GM23338 (cell line): ENCODE measurements at regions not wholly inside any gene's neighbourhood (a gene's known extent, or its start where the extent isn't known, plus 50 kb on each side); places are given as distances from the start of the nearest gene placed in this dataset.

ENCODE experiments used
- ATAC-seq: fragments of 200-7000 bp; cut with Tn5 transposase; 3 replicates; pipeline ENCODE4 v1.9.1; 2020
- DNase-seq: peaks from one replicate; pipeline ENCODE4 v3.0.0-alpha.2; 2015; ENCODE audit warnings: low spot score
- H2AFZ ChIP-seq: fragments of 200-600 bp; sonication (generic); 2 replicates; pipeline ENCODE4 v1.8.0; 2016; ENCODE audit warnings: antibody characterized with exemption, mild to moderate bottlenecking, moderate library complexity
- H3F3A ChIP-seq: fragments of 200-600 bp; sonication (generic); replicated peaks from 2 replicates; pipeline ENCODE4 v1.8.0; 2017; ENCODE audit warnings: antibody characterized with exemption, mixed run types, low read depth
- H3K27ac ChIP-seq: fragments of 200-600 bp; sonication (generic); 2 replicates; pipeline ENCODE4 v1.6.1; 2016; ENCODE audit warnings: low read depth
- H3K27me3 ChIP-seq: fragments of 200-600 bp; sonication (generic); 2 replicates; pipeline ENCODE4 v1.8.0; 2016; ENCODE audit warnings: mild to moderate bottlenecking, mixed run types, moderate library complexity; ENCODE audit not compliant: insufficient read depth
- H3K36me3 ChIP-seq: fragments of 200-600 bp; sonication (generic); 2 replicates; pipeline ENCODE4 v1.8.0; 2016; ENCODE audit warnings: mild to moderate bottlenecking; ENCODE audit not compliant: insufficient read depth
- H3K4me1 ChIP-seq: fragments of 200-600 bp; sonication (generic); 2 replicates; pipeline ENCODE4 v1.8.0; 2016; ENCODE audit warnings: mild to moderate bottlenecking, moderate library complexity; ENCODE audit not compliant: insufficient read depth
- H3K4me2 ChIP-seq: fragments of 200-600 bp; sonication (generic); 2 replicates; pipeline ENCODE4 v1.7.1; 2017; ENCODE audit warnings: mixed run types
- H3K4me3 ChIP-seq: fragments of 200-600 bp; sonication (generic); 2 replicates; pipeline ENCODE4 v1.6.1; 2016; ENCODE audit warnings: mixed run types
- H3K79me2 ChIP-seq: fragments of 200-600 bp; sonication (generic); replicated peaks from 2 replicates; pipeline ENCODE4 v1.8.0; 2017; ENCODE audit warnings: mild to moderate bottlenecking; ENCODE audit not compliant: insufficient read depth
- H3K9me2 ChIP-seq: fragments of 200-600 bp; sonication (generic); 2 replicates; pipeline ENCODE4 v1.8.0; 2017; ENCODE audit not compliant: insufficient read depth
- H4K20me1 ChIP-seq: fragments of 200-600 bp; sonication (generic); replicated peaks from 2 replicates; pipeline ENCODE4 v1.8.0; 2017; ENCODE audit warnings: mild to moderate bottlenecking; ENCODE audit not compliant: insufficient read depth
- H3K27ac Mint-ChIP-seq: 2 replicates; pipeline ENCODE4 v1.8.0; 2020; ENCODE audit warnings: inconsistent platforms, mild to moderate bottlenecking, moderate library complexity, mixed read lengths
- H3K27me3 Mint-ChIP-seq: 3 replicates; pipeline ENCODE4 v1.8.0; 2022; ENCODE audit warnings: low read depth, mild to moderate bottlenecking, moderate library complexity, mixed read lengths, inconsistent platforms; ENCODE audit not compliant: insufficient read depth, poor library complexity
- H3K36me3 Mint-ChIP-seq: 3 replicates; pipeline ENCODE4 v1.8.0; 2021; ENCODE audit warnings: low read depth, mild to moderate bottlenecking, inconsistent platforms, moderate library complexity, mixed read lengths
- H3K4me1 Mint-ChIP-seq: 3 replicates; pipeline ENCODE4 v1.8.0; 2020; ENCODE audit warnings: mild to moderate bottlenecking, inconsistent platforms, mixed read lengths
- H3K4me3 Mint-ChIP-seq: 3 replicates; pipeline ENCODE4 v1.8.0; 2021; ENCODE audit warnings: moderate library complexity, mild to moderate bottlenecking, inconsistent platforms, mixed read lengths
- H3K9me3 Mint-ChIP-seq: 3 replicates; pipeline ENCODE4 v1.8.0; 2020; ENCODE audit warnings: moderate library complexity, mild to moderate bottlenecking, inconsistent platforms, mixed read lengths
- CREB1 ChIP-seq: fragments of 250-450 bp; sonication (Bioruptor Pico); IDR thresholded peaks from 2 replicates; pipeline ENCODE4 v1.5.0; 2020; ENCODE audit warnings: low read depth, mild to moderate bottlenecking, moderate library complexity
- EZH2 ChIP-seq: fragments of 200-600 bp; sonication (generic); IDR thresholded peaks from one replicate; pipeline ENCODE4 v1.8.0; 2017; ENCODE audit warnings: antibody characterized with exemption, mild to moderate bottlenecking, low read depth; ENCODE audit not compliant: unreplicated experiment
- EZH2phosphoT487 ChIP-seq: fragments of 200-600 bp; sonication (generic); IDR thresholded peaks from one replicate; pipeline ENCODE4 v1.8.1; 2018; ENCODE audit warnings: antibody characterized with exemption; ENCODE audit not compliant: unreplicated experiment
- JUNB ChIP-seq: IDR thresholded peaks from one replicate; pipeline ENCODE4 v1.6.1; 2016; ENCODE audit warnings: antibody characterized with exemption; ENCODE audit not compliant: unreplicated experiment
- NANOG ChIP-seq: IDR thresholded peaks from 2 replicates; pipeline ENCODE4 v1.6.1; 2016; ENCODE audit warnings: antibody characterized with exemption, borderline replicate concordance
- STAT1 ChIP-seq: IDR thresholded peaks from one replicate; pipeline ENCODE4 v1.6.1; 2016; ENCODE audit warnings: antibody characterized with exemption; ENCODE audit not compliant: unreplicated experiment
- ZNF114 ChIP-seq: fragments of 250-450 bp; sonication (Bioruptor Pico); IDR thresholded peaks from 2 replicates; pipeline ENCODE4 v1.5.0; 2020; ENCODE audit warnings: mild to moderate bottlenecking, moderate library complexity
- ZNF331 ChIP-seq: fragments of 250-450 bp; sonication (Bioruptor Pico); IDR thresholded peaks from 2 replicates; pipeline ENCODE4 v1.5.0; 2020; ENCODE audit warnings: low read depth, mild to moderate bottlenecking, moderate library complexity
- TF ChIP-seq, protein P1 (sequence below): fragments of 250-450 bp; sonication (Bioruptor Pico); IDR thresholded peaks from 2 replicates; pipeline ENCODE4 v1.5.0; 2020; ENCODE audit warnings: mild to moderate bottlenecking, moderate library complexity
- TF ChIP-seq, protein P2 (sequence below): IDR thresholded peaks from one replicate; pipeline ENCODE4 v1.6.1; 2018; ENCODE audit warnings: antibody characterized with exemption; ENCODE audit not compliant: unreplicated experiment
- TF ChIP-seq, protein P3 (sequence below): IDR thresholded peaks from 2 replicates; pipeline ENCODE4 v1.6.1; 2016; ENCODE audit warnings: antibody characterized with exemption

DNA sequence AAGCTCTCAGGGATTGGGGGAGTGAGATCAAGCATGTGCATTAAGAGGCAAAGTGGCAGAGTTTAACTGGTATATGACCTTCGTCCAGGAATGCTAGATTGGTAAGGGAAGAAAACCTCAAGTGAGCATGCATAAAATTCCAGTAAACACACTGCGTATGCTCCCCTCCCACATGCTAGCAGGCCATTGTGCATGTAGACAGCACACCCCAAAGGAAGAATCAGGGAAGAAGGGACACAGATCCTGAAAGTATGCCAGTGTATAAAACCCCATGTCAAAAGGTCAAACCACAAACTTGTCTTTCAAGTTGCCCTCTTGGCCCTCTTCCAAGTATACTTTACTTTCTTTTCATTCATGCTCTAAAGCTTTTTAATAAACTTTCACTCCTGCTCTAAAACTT is 405.2 kb upstream of the CNKSR2 start:
- Histone ChIP-seq H2AFZ (no peak overlapping the region), H4K20me1 (no peaks in the 10 kb centered on the region), H3K27me3 (no peaks in the 10 kb centered on the region), H3K27ac (no peak overlapping the region), H3K4me2 (no peak overlapping the region), H3K79me2 (no peaks in the 10 kb centered on the region), H3K4me3 (no peak overlapping the region), H3K36me3 (no peaks in the 10 kb centered on the region), H3K9me2 (no peaks in the 10 kb centered on the region), H3F3A (no peaks in the 10 kb centered on the region), H3K4me1 (peaks cover 5% of the 10 kb centered on the region)
- no peak overlapping the region for H3K4me3 Mint-ChIP-seq
- H3K27me3 Mint-ChIP-seq, result peaks cover 2% of the 10 kb centered on the region
- no peaks in the 10 kb centered on the region for H3K36me3 Mint-ChIP-seq
- no peak for TF ChIP-seq ZNF331 (CRISPR knock-in tag)
- ATAC-seq (no peak), DNase-seq (no peak)
- H3K27ac Mint-ChIP-seq, result no peak overlapping the region
- H3K4me1 Mint-ChIP-seq, result peaks cover 14% of the 10 kb centered on the region
- no peaks in the 10 kb centered on the region for H3K9me3 Mint-ChIP-seq

DNA sequence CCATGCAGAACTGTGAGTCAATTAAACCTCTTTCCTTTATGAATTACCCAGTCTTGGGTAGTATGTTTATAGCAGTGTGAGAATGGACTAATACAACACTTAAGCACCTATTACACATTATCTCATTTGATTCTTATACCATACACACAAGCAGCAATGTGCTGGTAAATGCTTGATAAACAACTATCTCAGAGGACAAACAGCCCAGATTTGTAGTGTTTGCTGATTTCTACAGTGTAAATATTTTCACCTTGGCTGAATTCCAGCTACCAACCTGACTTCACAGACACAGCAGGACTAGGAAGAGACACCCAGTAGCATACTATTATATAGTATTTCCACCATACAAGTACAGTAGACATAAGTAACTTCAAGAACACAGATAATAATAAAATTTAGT is 406.5 kb upstream of the CNKSR2 start:
- no peaks in the 10 kb centered on the region for H4K20me1 ChIP-seq
- no peak for DNase-seq
- H3K36me3 ChIP-seq, result no peaks in the 10 kb centered on the region
- H3K4me1 Mint-ChIP-seq, result peaks cover 3% of the 10 kb centered on the region; the same call in 2 of the 3 replicates
- no peaks in the 10 kb centered on the region for H3K36me3 Mint-ChIP-seq
- peaks cover 4% of the 10 kb centered on the region; the same call in 1 of the 2 replicates for H3K4me1 ChIP-seq
- no peak overlapping the region for H3K4me3 Mint-ChIP-seq
- H3K4me3 ChIP-seq, result no peak overlapping the region
- no peak overlapping the region for H3K27ac Mint-ChIP-seq
- H3K9me3 Mint-ChIP-seq, result no peaks in the 10 kb centered on the region
- H3K4me2 ChIP-seq, result no peak overlapping the region
- no peak overlapping the region for H3K27ac ChIP-seq
- no peaks in the 10 kb centered on the region for H3F3A ChIP-seq
- no peak overlapping the region for H2AFZ ChIP-seq
- no peaks in the 10 kb centered on the region for H3K79me2 ChIP-seq
- no peaks in the 10 kb centered on the region for H3K27me3 ChIP-seq
- no peak for ATAC-seq
- H3K27me3 Mint-ChIP-seq, result peaks cover 2% of the 10 kb centered on the region
- H3K9me2 ChIP-seq, result no peaks in the 10 kb centered on the region
- no peak for TF ChIP-seq ZNF331 (CRISPR knock-in tag)
- TF ChIP-seq, protein P1, sequence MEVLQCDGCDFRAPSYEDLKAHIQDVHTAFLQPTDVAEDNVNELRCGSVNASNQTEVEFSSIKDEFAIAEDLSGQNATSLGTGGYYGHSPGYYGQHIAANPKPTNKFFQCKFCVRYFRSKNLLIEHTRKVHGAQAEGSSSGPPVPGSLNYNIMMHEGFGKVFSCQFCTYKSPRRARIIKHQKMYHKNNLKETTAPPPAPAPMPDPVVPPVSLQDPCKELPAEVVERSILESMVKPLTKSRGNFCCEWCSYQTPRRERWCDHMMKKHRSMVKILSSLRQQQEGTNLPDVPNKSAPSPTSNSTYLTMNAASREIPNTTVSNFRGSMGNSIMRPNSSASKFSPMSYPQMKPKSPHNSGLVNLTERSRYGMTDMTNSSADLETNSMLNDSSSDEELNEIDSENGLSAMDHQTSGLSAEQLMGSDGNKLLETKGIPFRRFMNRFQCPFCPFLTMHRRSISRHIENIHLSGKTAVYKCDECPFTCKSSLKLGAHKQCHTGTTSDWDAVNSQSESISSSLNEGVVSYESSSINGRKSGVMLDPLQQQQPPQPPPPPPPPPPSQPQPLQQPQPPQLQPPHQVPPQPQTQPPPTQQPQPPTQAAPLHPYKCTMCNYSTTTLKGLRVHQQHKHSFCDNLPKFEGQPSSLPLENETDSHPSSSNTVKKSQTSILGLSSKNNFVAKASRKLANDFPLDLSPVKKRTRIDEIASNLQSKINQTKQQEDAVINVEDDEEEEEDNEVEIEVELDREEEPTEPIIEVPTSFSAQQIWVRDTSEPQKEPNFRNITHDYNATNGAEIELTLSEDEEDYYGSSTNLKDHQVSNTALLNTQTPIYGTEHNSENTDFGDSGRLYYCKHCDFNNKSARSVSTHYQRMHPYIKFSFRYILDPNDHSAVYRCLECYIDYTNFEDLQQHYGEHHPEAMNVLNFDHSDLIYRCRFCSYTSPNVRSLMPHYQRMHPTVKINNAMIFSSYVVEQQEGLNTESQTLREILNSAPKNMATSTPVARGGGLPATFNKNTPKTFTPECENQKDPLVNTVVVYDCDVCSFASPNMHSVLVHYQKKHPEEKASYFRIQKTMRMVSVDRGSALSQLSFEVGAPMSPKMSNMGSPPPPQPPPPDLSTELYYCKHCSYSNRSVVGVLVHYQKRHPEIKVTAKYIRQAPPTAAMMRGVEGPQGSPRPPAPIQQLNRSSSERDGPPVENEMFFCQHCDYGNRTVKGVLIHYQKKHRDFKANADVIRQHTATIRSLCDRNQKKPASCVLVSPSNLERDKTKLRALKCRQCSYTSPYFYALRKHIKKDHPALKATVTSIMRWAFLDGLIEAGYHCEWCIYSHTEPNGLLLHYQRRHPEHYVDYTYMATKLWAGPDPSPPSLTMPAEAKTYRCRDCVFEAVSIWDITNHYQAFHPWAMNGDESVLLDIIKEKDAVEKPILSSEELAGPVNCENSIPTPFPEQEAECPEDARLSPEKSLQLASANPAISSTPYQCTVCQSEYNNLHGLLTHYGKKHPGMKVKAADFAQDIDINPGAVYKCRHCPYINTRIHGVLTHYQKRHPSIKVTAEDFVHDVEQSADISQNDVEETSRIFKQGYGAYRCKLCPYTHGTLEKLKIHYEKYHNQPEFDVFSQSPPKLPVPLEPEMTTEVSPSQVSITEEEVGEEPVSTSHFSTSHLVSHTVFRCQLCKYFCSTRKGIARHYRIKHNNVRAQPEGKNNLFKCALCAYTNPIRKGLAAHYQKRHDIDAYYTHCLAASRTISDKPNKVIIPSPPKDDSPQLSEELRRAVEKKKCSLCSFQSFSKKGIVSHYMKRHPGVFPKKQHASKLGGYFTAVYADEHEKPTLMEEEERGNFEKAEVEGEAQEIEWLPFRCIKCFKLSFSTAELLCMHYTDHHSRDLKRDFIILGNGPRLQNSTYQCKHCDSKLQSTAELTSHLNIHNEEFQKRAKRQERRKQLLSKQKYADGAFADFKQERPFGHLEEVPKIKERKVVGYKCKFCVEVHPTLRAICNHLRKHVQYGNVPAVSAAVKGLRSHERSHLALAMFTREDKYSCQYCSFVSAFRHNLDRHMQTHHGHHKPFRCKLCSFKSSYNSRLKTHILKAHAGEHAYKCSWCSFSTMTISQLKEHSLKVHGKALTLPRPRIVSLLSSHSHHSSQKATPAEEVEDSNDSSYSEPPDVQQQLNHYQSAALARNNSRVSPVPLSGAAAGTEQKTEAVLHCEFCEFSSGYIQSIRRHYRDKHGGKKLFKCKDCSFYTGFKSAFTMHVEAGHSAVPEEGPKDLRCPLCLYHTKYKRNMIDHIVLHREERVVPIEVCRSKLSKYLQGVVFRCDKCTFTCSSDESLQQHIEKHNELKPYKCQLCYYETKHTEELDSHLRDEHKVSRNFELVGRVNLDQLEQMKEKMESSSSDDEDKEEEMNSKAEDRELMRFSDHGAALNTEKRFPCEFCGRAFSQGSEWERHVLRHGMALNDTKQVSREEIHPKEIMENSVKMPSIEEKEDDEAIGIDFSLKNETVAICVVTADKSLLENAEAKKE (CRISPR knock-in tag), result no peak
- no peak for TF ChIP-seq CREB1
- TF ChIP-seq NANOG, result no peak
- no peak for TF ChIP-seq EZH2
- TF ChIP-seq, protein P2, sequence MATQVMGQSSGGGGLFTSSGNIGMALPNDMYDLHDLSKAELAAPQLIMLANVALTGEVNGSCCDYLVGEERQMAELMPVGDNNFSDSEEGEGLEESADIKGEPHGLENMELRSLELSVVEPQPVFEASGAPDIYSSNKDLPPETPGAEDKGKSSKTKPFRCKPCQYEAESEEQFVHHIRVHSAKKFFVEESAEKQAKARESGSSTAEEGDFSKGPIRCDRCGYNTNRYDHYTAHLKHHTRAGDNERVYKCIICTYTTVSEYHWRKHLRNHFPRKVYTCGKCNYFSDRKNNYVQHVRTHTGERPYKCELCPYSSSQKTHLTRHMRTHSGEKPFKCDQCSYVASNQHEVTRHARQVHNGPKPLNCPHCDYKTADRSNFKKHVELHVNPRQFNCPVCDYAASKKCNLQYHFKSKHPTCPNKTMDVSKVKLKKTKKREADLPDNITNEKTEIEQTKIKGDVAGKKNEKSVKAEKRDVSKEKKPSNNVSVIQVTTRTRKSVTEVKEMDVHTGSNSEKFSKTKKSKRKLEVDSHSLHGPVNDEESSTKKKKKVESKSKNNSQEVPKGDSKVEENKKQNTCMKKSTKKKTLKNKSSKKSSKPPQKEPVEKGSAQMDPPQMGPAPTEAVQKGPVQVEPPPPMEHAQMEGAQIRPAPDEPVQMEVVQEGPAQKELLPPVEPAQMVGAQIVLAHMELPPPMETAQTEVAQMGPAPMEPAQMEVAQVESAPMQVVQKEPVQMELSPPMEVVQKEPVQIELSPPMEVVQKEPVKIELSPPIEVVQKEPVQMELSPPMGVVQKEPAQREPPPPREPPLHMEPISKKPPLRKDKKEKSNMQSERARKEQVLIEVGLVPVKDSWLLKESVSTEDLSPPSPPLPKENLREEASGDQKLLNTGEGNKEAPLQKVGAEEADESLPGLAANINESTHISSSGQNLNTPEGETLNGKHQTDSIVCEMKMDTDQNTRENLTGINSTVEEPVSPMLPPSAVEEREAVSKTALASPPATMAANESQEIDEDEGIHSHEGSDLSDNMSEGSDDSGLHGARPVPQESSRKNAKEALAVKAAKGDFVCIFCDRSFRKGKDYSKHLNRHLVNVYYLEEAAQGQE, result no peak
- no peak for TF ChIP-seq JUNB
- TF ChIP-seq ZNF114 (CRISPR knock-in tag), result no peak
- TF ChIP-seq STAT1, result no peak
- TF ChIP-seq EZH2phosphoT487, result no peak
- TF ChIP-seq, protein P3, sequence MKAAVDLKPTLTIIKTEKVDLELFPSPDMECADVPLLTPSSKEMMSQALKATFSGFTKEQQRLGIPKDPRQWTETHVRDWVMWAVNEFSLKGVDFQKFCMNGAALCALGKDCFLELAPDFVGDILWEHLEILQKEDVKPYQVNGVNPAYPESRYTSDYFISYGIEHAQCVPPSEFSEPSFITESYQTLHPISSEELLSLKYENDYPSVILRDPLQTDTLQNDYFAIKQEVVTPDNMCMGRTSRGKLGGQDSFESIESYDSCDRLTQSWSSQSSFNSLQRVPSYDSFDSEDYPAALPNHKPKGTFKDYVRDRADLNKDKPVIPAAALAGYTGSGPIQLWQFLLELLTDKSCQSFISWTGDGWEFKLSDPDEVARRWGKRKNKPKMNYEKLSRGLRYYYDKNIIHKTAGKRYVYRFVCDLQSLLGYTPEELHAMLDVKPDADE, result no peak
